ENCODE measurements at regions not wholly inside any gene's neighbourhood (a gene's known extent, or its start where the extent isn't known, plus 50 kb on each side); places are given as distances from the start of the nearest gene placed in this dataset.

DNA sequence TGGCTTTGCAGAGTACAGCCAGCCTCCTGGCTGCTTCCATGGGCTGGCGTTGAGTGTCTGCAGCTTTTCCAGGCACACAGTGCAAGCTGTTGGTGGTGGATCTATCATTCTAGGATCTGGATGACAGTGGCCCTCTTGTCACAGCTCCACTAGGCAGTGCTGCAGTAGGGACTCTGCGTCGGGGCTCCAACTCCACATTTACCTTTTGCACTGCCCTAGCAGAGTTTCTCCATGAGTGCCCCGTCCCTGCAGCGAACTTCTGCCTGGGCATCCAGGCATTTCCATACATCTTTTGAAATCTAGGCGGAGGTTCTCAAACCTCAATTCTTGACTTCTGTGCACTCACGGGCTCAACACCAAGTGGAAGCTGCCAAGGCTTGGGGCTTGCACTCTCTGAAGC lies 1697.3 kb upstream of the MIR17HG start:
- TF ChIP-seq, protein P1, sequence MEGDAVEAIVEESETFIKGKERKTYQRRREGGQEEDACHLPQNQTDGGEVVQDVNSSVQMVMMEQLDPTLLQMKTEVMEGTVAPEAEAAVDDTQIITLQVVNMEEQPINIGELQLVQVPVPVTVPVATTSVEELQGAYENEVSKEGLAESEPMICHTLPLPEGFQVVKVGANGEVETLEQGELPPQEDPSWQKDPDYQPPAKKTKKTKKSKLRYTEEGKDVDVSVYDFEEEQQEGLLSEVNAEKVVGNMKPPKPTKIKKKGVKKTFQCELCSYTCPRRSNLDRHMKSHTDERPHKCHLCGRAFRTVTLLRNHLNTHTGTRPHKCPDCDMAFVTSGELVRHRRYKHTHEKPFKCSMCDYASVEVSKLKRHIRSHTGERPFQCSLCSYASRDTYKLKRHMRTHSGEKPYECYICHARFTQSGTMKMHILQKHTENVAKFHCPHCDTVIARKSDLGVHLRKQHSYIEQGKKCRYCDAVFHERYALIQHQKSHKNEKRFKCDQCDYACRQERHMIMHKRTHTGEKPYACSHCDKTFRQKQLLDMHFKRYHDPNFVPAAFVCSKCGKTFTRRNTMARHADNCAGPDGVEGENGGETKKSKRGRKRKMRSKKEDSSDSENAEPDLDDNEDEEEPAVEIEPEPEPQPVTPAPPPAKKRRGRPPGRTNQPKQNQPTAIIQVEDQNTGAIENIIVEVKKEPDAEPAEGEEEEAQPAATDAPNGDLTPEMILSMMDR (IDR thresholded peaks at IDR 0.05), result no peak
- TF ChIP-seq POLR2A (IDR thresholded peaks at IDR 0.05), result no peak

Measured in esophagus squamous epithelium (tissue), 4 donors.